HEK293 (cell line): ENCODE measurements at regions not wholly inside any gene's neighbourhood (a gene's known extent, or its start where the extent isn't known, plus 50 kb on each side); places are given as distances from the start of the nearest gene placed in this dataset.

ENCODE experiments used
- CTCF ChIA-PET: fragments of 350-600 bp; formaldehyde crosslinking; extraction: SDS; loops from one replicate; lab custom pipeline; 2021; ENCODE audit warnings: antibody characterized with exemption; lab: Yijun Ruan, JAX
- POLR2A ChIA-PET: fragments of 300-600 bp; formaldehyde crosslinking; extraction: SDS; loops from one replicate; lab custom pipeline; 2020; ENCODE audit warnings: antibody characterized with exemption, inconsistent platforms; lab: Yijun Ruan, JAX
- H3K27ac ChIP-seq: fragments of 200-500 bp; sonication (Bioruptor generic); 2 replicates; pipeline ENCODE4 v1.5.1; 2014; ENCODE audit warnings: low read depth, low read length, control low read depth, inconsistent platforms; ENCODE audit errors: extremely low read depth
- H3K36me3 ChIP-seq, 2 experiments: fragments of 200-500 bp in 1 of 2; sonication (Bioruptor generic) in 1 of 2; 1 replicate in 1 of 2; 2 replicates in 1 of 2; pipeline ENCODE4 v1.5.1; 2014 to 2017; ENCODE audit warnings: inconsistent platforms in 2 of 2, low read length in 2 of 2; ENCODE audit not compliant: control insufficient read depth in 2 of 2, insufficient read depth in 1 of 2
- H3K4me1 ChIP-seq: fragments of 200-500 bp; sonication (Bioruptor generic); 2 replicates; pipeline ENCODE4 v1.5.1; 2014; ENCODE audit warnings: mild to moderate bottlenecking, low read length, inconsistent platforms; ENCODE audit not compliant: control insufficient read depth, insufficient read depth
- H3K4me3 ChIP-seq: 2 replicates; pipeline ENCODE4 v1.5.1; 2011; ENCODE audit warnings: low read depth, mild to moderate bottlenecking, control low read depth, low read length, moderate library complexity
- H3K9me3 ChIP-seq: fragments of 200-500 bp; sonication (Bioruptor generic); 2 replicates; pipeline ENCODE4 v1.5.1; 2014; ENCODE audit warnings: low read depth, low read length, inconsistent platforms; ENCODE audit not compliant: control insufficient read depth, insufficient read depth
- FEZF1 ChIP-seq: fragments of 450-650 bp; formaldehyde crosslinking; IDR thresholded peaks from 2 replicates; pipeline ENCODE4 v1.5.1; 2016; ENCODE audit warnings: missing biosample characterization, missing genetic modification characterization
- GLI4 ChIP-seq: fragments of 450-650 bp; formaldehyde crosslinking; IDR thresholded peaks from 2 replicates; pipeline ENCODE4 v1.5.1; 2016; ENCODE audit warnings: missing biosample characterization, missing genetic modification characterization
- GLIS1 ChIP-seq: fragments of 450-650 bp; formaldehyde crosslinking; IDR thresholded peaks from 2 replicates; pipeline ENCODE4 v1.5.1; 2016; ENCODE audit warnings: missing biosample characterization, missing genetic modification characterization
- KLF16 ChIP-seq: fragments of 450-650 bp; formaldehyde crosslinking; IDR thresholded peaks from 2 replicates; pipeline ENCODE4 v1.5.1; 2017; ENCODE audit warnings: missing biosample characterization, missing genetic modification characterization
- KLF9 ChIP-seq: fragments of 450-650 bp; formaldehyde crosslinking; IDR thresholded peaks from 2 replicates; pipeline ENCODE4 v1.5.1; 2016; ENCODE audit warnings: missing biosample characterization, missing genetic modification characterization, low read depth
- MZF1 ChIP-seq: fragments of 450-650 bp; formaldehyde crosslinking; IDR thresholded peaks from 2 replicates; pipeline ENCODE4 v1.5.1; 2017; ENCODE audit warnings: missing biosample characterization, missing genetic modification characterization, borderline replicate concordance
- RBAK ChIP-seq: fragments of 450-650 bp; formaldehyde crosslinking; IDR thresholded peaks from 2 replicates; pipeline ENCODE4 v1.5.1; 2016; ENCODE audit warnings: missing biosample characterization, missing genetic modification characterization
- SP3 ChIP-seq: fragments of 450-650 bp; formaldehyde crosslinking; IDR thresholded peaks from 2 replicates; pipeline ENCODE4 v1.5.1; 2016; ENCODE audit warnings: missing biosample characterization, missing genetic modification characterization
- ZBTB21 ChIP-seq: fragments of 450-650 bp; formaldehyde crosslinking; IDR thresholded peaks from 2 replicates; pipeline ENCODE4 v1.5.1; 2017; ENCODE audit warnings: missing biosample characterization, missing genetic modification characterization
- ZFP41 ChIP-seq: fragments of 450-650 bp; formaldehyde crosslinking; IDR thresholded peaks from 2 replicates; pipeline ENCODE4 v1.5.1; 2016; ENCODE audit warnings: missing biosample characterization, missing genetic modification characterization, borderline replicate concordance
- ZNF169 ChIP-seq: fragments of 450-650 bp; formaldehyde crosslinking; IDR thresholded peaks from 2 replicates; pipeline ENCODE4 v1.5.1; 2016; ENCODE audit warnings: missing biosample characterization, missing genetic modification characterization
- ZNF184 ChIP-seq: fragments of 450-650 bp; IDR thresholded peaks from 2 replicates; pipeline ENCODE4 v1.5.1; 2018; ENCODE audit warnings: missing biosample characterization, mild to moderate bottlenecking, missing genetic modification characterization
- ZNF2 ChIP-seq: fragments of 450-650 bp; formaldehyde crosslinking; IDR thresholded peaks from 2 replicates; pipeline ENCODE4 v1.5.1; 2016; ENCODE audit warnings: missing biosample characterization, missing genetic modification characterization
- ZNF221 ChIP-seq: fragments of 450-650 bp; formaldehyde crosslinking; IDR thresholded peaks from 2 replicates; pipeline ENCODE4 v1.5.1; 2017; ENCODE audit warnings: missing biosample characterization, missing genetic modification characterization, borderline replicate concordance
- ZNF23 ChIP-seq: fragments of 450-650 bp; formaldehyde crosslinking; IDR thresholded peaks from 2 replicates; pipeline ENCODE4 v1.5.1; 2016; ENCODE audit warnings: missing biosample characterization, missing genetic modification characterization, borderline replicate concordance
- ZNF391 ChIP-seq: fragments of 450-650 bp; formaldehyde crosslinking; IDR thresholded peaks from 2 replicates; pipeline ENCODE4 v1.5.1; 2016; ENCODE audit warnings: low read depth, missing biosample characterization, missing genetic modification characterization, borderline replicate concordance
- ZNF48 ChIP-seq: fragments of 450-650 bp; formaldehyde crosslinking; IDR thresholded peaks from 2 replicates; pipeline ENCODE4 v1.5.1; 2016; ENCODE audit warnings: missing biosample characterization, missing genetic modification characterization
- ZNF501 ChIP-seq: fragments of 450-650 bp; formaldehyde crosslinking; IDR thresholded peaks from 2 replicates; pipeline ENCODE4 v1.5.1; 2016; ENCODE audit warnings: missing biosample characterization, missing genetic modification characterization
- ZNF548 ChIP-seq: fragments of 450-650 bp; formaldehyde crosslinking; IDR thresholded peaks from 2 replicates; pipeline ENCODE4 v1.5.1; 2016; ENCODE audit warnings: missing biosample characterization, missing genetic modification characterization
- ZNF626 ChIP-seq: fragments of 450-650 bp; sonication (Bioruptor Pico); formaldehyde crosslinking; IDR thresholded peaks from 2 replicates; pipeline ENCODE4 v1.5.1; 2018; ENCODE audit warnings: missing biosample characterization, missing genetic modification characterization, inconsistent platforms
- ZNF658 ChIP-seq: fragments of 450-650 bp; formaldehyde crosslinking; IDR thresholded peaks from 2 replicates; pipeline ENCODE4; 2016; ENCODE audit warnings: missing biosample characterization, missing genetic modification characterization
- ZNF837 ChIP-seq: fragments of 450-650 bp; formaldehyde crosslinking; IDR thresholded peaks from 2 replicates; pipeline ENCODE4 v1.5.1; 2016; ENCODE audit warnings: missing biosample characterization, missing genetic modification characterization
- TF ChIP-seq, protein P1 (sequence below): fragments of 450-650 bp; formaldehyde crosslinking; IDR thresholded peaks from 2 replicates; pipeline ENCODE4 v1.5.1; 2016; ENCODE audit warnings: missing biosample characterization, missing genetic modification characterization
- TF ChIP-seq, protein P2 (sequence below): fragments of 450-650 bp; IDR thresholded peaks from 2 replicates; pipeline ENCODE4 v1.5.1; 2018; ENCODE audit warnings: missing biosample characterization, missing genetic modification characterization
- TF ChIP-seq, protein P3 (sequence below): fragments of 450-650 bp; formaldehyde crosslinking; IDR thresholded peaks from 2 replicates; pipeline ENCODE4 v1.5.1; 2017; ENCODE audit warnings: missing biosample characterization, missing genetic modification characterization
- TF ChIP-seq, protein P4 (sequence below): fragments of 450-650 bp; formaldehyde crosslinking; IDR thresholded peaks from 2 replicates; pipeline ENCODE4 v1.5.1; 2016; ENCODE audit warnings: missing biosample characterization, missing genetic modification characterization

DNA sequence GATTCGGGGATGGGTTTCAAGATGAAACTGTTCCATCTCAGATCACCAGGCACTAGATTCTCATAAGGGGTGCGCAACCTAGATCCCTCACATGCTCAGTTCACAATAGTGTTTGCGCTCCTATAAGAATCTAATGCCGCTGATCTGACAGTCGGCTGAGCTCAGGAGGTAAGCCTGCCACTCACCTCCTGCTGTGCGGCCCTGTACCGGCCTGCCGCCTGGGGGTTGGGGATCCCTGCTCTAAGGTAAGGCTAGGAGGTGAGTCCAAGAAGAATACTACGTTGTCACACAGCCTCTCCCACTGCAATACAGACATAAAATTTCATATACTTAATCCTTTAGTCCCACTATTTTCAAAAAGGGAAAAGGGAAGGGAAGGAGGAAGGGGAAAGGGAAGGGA lies 213.4 kb upstream of the HCCS start:
- Histone ChIP-seq H3K9me3 (no peaks in the 10 kb centered on the region), H3K4me1 (no peaks in the 10 kb centered on the region), H3K4me3 (no peak overlapping the region), H3K27ac (no peak overlapping the region), H3K36me3 (no peaks in the 10 kb centered on the region)
- no peak for TF ChIP-seq ZNF221 (tag by site-specific recombination)
- no peak for TF ChIP-seq KLF16 (tag by site-specific recombination)
- TF ChIP-seq, protein P1, sequence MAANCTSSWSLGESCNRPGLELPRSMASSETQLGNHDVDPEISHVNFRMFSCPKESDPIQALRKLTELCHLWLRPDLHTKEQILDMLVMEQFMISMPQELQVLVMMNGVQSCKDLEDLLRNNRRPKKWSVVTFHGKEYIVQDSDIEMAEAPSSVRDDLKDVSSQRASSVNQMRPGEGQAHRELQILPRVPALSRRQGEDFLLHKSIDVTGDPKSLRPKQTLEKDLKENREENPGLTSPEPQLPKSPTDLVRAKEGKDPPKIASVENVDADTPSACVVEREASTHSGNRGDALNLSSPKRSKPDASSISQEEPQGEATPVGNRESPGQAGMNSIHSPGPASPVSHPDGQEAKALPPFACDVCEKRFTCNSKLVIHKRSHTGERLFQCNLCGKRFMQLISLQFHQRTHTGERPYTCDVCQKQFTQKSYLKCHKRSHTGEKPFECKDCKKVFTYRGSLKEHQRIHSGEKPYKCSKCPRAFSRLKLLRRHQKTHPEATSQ (tag by site-specific recombination) = no peak
- no peak for TF ChIP-seq SP3
- no peak for TF ChIP-seq ZNF184 (tag by site-specific recombination)
- TF ChIP-seq FEZF1 (tag by site-specific recombination) = no peak
- no peak for TF ChIP-seq ZNF391 (tag by site-specific recombination)
- no peak for TF ChIP-seq ZNF501
- no peak for TF ChIP-seq GLIS1 (tag by site-specific recombination)
- no peak for TF ChIP-seq ZNF548 (tag by site-specific recombination)
- no peak for TF ChIP-seq ZNF169 (tag by site-specific recombination)
- TF ChIP-seq ZBTB21 (tag by site-specific recombination) = no peak
- TF ChIP-seq ZNF626 (tag by site-specific recombination) = no peak
- TF ChIP-seq ZNF837 (tag by site-specific recombination) = no peak
- no peak for TF ChIP-seq ZNF658 (tag by site-specific recombination)
- TF ChIP-seq, protein P2, sequence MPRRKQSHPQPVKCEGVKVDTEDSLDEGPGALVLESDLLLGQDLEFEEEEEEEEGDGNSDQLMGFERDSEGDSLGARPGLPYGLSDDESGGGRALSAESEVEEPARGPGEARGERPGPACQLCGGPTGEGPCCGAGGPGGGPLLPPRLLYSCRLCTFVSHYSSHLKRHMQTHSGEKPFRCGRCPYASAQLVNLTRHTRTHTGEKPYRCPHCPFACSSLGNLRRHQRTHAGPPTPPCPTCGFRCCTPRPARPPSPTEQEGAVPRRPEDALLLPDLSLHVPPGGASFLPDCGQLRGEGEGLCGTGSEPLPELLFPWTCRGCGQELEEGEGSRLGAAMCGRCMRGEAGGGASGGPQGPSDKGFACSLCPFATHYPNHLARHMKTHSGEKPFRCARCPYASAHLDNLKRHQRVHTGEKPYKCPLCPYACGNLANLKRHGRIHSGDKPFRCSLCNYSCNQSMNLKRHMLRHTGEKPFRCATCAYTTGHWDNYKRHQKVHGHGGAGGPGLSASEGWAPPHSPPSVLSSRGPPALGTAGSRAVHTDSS (tag by site-specific recombination) = no peak
- TF ChIP-seq KLF9 = no peak
- POLR2A ChIA-PET = no interaction called here
- CTCF ChIA-PET = no interaction called here

DNA sequence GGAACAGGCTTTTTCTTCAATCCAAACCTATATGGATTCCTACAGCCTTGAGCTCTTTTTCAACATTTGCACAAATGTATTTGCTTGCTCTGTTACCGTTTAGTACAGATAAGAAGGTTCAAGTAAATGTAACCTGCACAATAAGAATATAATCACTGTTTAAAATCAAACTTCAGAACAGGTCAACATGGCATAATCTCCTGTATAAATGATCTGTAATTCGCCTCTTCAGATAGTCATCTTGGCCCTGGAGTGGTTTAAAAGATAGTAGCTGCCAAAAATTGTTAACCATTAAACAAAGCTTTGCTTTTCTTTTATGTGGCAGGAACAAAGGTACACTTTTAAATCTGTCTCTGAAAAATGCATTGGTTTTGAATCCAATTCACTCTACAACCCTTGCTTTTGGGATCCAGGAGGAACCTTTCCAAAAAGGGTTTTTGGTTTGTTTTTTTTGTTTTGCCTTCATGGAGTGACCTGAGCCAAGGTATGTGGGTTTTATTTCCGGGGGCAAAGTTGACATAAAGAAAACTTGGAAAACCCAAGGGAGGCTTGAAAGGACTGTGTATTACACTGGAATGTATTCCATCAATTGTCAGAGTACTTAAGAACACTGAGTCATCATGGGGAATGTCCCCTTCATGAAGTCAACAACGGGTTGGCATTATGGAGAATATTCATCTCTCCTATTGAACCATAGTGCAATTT lies 210.4 kb upstream of the HCCS start:
- POLR2A ChIA-PET = no interaction called here

More for the DNA sequence above, 210.4 kb upstream of the HCCS start:
- H3K4me3 ChIP-seq = no peak overlapping the region
- TF ChIP-seq ZNF48 (tag by site-specific recombination) (no peak), ZFP41 (tag by site-specific recombination) (no peak), GLI4 (no peak), MZF1 (tag by site-specific recombination) (no peak), ZNF2 (tag by site-specific recombination) (no peak), ZNF23 (tag by site-specific recombination) (no peak), RBAK (tag by site-specific recombination) (no peak)
- TF ChIP-seq, protein P3, sequence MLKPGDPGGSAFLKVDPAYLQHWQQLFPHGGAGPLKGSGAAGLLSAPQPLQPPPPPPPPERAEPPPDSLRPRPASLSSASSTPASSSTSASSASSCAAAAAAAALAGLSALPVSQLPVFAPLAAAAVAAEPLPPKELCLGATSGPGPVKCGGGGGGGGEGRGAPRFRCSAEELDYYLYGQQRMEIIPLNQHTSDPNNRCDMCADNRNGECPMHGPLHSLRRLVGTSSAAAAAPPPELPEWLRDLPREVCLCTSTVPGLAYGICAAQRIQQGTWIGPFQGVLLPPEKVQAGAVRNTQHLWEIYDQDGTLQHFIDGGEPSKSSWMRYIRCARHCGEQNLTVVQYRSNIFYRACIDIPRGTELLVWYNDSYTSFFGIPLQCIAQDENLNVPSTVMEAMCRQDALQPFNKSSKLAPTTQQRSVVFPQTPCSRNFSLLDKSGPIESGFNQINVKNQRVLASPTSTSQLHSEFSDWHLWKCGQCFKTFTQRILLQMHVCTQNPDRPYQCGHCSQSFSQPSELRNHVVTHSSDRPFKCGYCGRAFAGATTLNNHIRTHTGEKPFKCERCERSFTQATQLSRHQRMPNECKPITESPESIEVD (tag by site-specific recombination) = no peak
- TF ChIP-seq, protein P4, sequence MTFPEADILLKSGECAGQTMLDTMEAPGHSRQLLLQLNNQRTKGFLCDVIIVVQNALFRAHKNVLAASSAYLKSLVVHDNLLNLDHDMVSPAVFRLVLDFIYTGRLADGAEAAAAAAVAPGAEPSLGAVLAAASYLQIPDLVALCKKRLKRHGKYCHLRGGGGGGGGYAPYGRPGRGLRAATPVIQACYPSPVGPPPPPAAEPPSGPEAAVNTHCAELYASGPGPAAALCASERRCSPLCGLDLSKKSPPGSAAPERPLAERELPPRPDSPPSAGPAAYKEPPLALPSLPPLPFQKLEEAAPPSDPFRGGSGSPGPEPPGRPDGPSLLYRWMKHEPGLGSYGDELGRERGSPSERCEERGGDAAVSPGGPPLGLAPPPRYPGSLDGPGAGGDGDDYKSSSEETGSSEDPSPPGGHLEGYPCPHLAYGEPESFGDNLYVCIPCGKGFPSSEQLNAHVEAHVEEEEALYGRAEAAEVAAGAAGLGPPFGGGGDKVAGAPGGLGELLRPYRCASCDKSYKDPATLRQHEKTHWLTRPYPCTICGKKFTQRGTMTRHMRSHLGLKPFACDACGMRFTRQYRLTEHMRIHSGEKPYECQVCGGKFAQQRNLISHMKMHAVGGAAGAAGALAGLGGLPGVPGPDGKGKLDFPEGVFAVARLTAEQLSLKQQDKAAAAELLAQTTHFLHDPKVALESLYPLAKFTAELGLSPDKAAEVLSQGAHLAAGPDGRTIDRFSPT (tag by site-specific recombination) = no peak
- CTCF ChIA-PET = interaction anchor here (0.7 kb wide), 1 partner anchor 123 kb away, joined by 3 read pairs; no protein-coding TSS in a partner anchor
- H3K27ac ChIP-seq = no peak overlapping the region
- no peaks in the 10 kb centered on the region for H3K4me1 ChIP-seq
- no peaks in the 10 kb centered on the region for H3K36me3 ChIP-seq
- no peaks in the 10 kb centered on the region for H3K9me3 ChIP-seq
